Upper lobe of left lung (tissue), 4 donors: ENCODE measurements at regions not wholly inside any gene's neighbourhood (a gene's known extent, or its start where the extent isn't known, plus 50 kb on each side); places are given as distances from the start of the nearest gene placed in this dataset.

Experiments used
- POLR2AphosphoS5 ChIP-seq, 2 donors: sonication (generic); formaldehyde crosslinking; IDR thresholded peaks; one replicate each; pipeline ENCODE4 v1.5.1; 2017; ENCODE audit warnings: antibody characterized with exemption in 2 of 2
- TF ChIP-seq, protein P1 (sequence below), 6 experiments: fragments of 450-650 bp in 4 of 6; fragments of 200-600 bp in 2 of 6; sonication (generic) in 2 of 6; IDR thresholded peaks; one replicate each; pipeline ENCODE4 v1.5.1; 2016 to 2019; ENCODE audit warnings: antibody characterized with exemption in 6 of 6

- TF ChIP-seq POLR2AphosphoS5 (IDR thresholded peaks at IDR 0.05) = no peak
- TF ChIP-seq, protein P1, sequence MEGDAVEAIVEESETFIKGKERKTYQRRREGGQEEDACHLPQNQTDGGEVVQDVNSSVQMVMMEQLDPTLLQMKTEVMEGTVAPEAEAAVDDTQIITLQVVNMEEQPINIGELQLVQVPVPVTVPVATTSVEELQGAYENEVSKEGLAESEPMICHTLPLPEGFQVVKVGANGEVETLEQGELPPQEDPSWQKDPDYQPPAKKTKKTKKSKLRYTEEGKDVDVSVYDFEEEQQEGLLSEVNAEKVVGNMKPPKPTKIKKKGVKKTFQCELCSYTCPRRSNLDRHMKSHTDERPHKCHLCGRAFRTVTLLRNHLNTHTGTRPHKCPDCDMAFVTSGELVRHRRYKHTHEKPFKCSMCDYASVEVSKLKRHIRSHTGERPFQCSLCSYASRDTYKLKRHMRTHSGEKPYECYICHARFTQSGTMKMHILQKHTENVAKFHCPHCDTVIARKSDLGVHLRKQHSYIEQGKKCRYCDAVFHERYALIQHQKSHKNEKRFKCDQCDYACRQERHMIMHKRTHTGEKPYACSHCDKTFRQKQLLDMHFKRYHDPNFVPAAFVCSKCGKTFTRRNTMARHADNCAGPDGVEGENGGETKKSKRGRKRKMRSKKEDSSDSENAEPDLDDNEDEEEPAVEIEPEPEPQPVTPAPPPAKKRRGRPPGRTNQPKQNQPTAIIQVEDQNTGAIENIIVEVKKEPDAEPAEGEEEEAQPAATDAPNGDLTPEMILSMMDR (IDR thresholded peaks at IDR 0.05) = no peak
Measured at GRCh38 chr9:84141741-84142370, 161.3 kb downstream of the RMI1 start.
